Middle frontal gyrus (tissue), 1 donor: ENCODE measurements at regions not wholly inside any gene's neighbourhood (a gene's known extent, or its start where the extent isn't known, plus 50 kb on each side); places are given as distances from the start of the nearest gene placed in this dataset.

Source experiments
- DNase-seq: peaks from one replicate; pipeline ENCODE4 v3.0.0-alpha.2; 2015; ENCODE audit warnings: low spot score; ENCODE audit errors: extremely low spot score

- DNase-seq: no peak
These were observed 92.5 kb downstream of the KLF6 start for GRCh38 chr10:3692387-3692999.

- DNase-seq: no peak
These were observed 93.5 kb downstream of the KLF6 start for GRCh38 chr10:3691482-3691881.

GRCh38 chr10:3689871-3690510 is 95.0 kb downstream of the KLF6 start:
- no peak for DNase-seq

- DNase-seq: no peak
These were observed 97.4 kb downstream of the KLF6 start for GRCh38 chr10:3687510-3688081.

- DNase-seq: no peak
These were observed 99.6 kb downstream of the KLF6 start for GRCh38 chr10:3685384-3685783.

- no peak for DNase-seq
These were observed 100.1 kb downstream of the KLF6 start for GRCh38 chr10:3684891-3685290.

- DNase-seq: no peak
These were observed 101.4 kb downstream of the KLF6 start for GRCh38 chr10:3683560-3683959.

- no peak for DNase-seq
These were observed 102.3 kb downstream of the KLF6 start for GRCh38 chr10:3682745-3683144.

GRCh38 chr10:3681642-3682554 is 103.1 kb downstream of the KLF6 start:
- DNase-seq: no peak

- DNase-seq: no peak
These were observed 104.9 kb downstream of the KLF6 start for GRCh38 chr10:3679950-3680629.

- DNase-seq: no peak
These were observed 106.3 kb downstream of the KLF6 start for GRCh38 chr10:3678629-3679227.

- no peak for DNase-seq
These were observed 108.4 kb downstream of the KLF6 start for GRCh38 chr10:3676564-3676963.

GRCh38 chr10:3672220-3672619 is 112.8 kb downstream of the KLF6 start:
- DNase-seq: no peak

GRCh38 chr10:3671386-3671955 is 113.5 kb downstream of the KLF6 start:
- no peak for DNase-seq

- DNase-seq: no peak
These were observed 116.1 kb downstream of the KLF6 start for GRCh38 chr10:3668966-3669330.

GRCh38 chr10:3668276-3668965 is 116.6 kb downstream of the KLF6 start:
- no peak for DNase-seq

- DNase-seq: no peak
These were observed 118.3 kb downstream of the KLF6 start for GRCh38 chr10:3666525-3667302.

- DNase-seq: no peak
These were observed 119.6 kb downstream of the KLF6 start for GRCh38 chr10:3665316-3665908.

GRCh38 chr10:3662775-3663174 is 122.2 kb downstream of the KLF6 start:
- no peak for DNase-seq
